ENCODE measurements at regions not wholly inside any gene's neighbourhood (a gene's known extent, or its start where the extent isn't known, plus 50 kb on each side); places are given as distances from the start of the nearest gene placed in this dataset.

- TF ChIP-seq CTCF (IDR thresholded peaks at IDR 0.05) (no peak), POLR2A (IDR thresholded peaks at IDR 0.05) (no peak)
These were observed 803.1 kb upstream of the WWC1 start for GRCh38 chr5:167488371-167488770.

Measured in thyroid gland (tissue), 4 donors.